ENCODE measurements at regions not wholly inside any gene's neighbourhood (a gene's known extent, or its start where the extent isn't known, plus 50 kb on each side); places are given as distances from the start of the nearest gene placed in this dataset.

- TF ChIP-seq, protein P1, sequence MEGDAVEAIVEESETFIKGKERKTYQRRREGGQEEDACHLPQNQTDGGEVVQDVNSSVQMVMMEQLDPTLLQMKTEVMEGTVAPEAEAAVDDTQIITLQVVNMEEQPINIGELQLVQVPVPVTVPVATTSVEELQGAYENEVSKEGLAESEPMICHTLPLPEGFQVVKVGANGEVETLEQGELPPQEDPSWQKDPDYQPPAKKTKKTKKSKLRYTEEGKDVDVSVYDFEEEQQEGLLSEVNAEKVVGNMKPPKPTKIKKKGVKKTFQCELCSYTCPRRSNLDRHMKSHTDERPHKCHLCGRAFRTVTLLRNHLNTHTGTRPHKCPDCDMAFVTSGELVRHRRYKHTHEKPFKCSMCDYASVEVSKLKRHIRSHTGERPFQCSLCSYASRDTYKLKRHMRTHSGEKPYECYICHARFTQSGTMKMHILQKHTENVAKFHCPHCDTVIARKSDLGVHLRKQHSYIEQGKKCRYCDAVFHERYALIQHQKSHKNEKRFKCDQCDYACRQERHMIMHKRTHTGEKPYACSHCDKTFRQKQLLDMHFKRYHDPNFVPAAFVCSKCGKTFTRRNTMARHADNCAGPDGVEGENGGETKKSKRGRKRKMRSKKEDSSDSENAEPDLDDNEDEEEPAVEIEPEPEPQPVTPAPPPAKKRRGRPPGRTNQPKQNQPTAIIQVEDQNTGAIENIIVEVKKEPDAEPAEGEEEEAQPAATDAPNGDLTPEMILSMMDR (IDR thresholded peaks at IDR 0.05), result no peak
- TF ChIP-seq EZH2 (IDR thresholded peaks at IDR 0.05), result no peak
These were observed 300.0 kb upstream of the HDAC4 start for GRCh38 chr2:239700686-239701345.

All from neural progenitor cell (in vitro differentiated cells).